COLO829 (cell line): ENCODE measurements at regions not wholly inside any gene's neighbourhood (a gene's known extent, or its start where the extent isn't known, plus 50 kb on each side); places are given as distances from the start of the nearest gene placed in this dataset.

Experiments
- DNase-seq: peaks from one replicate; pipeline ENCODE4 v3.0.0; 2012; ENCODE audit warnings: low spot score

DNA sequence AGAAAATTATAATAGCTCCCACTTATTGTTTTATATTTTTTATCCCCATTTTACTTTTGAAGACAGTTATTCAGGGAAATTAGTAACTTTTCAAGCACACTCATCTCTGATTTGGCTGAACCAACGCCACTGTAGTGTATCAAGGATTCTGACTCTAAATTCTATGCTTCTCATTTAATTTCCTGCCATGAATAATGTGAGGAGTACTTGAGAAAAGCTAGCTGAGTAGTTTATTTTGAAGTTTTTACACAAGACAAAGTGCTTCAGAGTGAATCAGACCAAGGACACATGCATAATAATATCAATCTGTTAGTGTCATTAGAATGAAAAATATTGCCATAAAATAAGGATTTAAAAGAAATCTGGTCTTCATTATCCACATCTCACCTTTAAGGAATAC lies 329.9 kb downstream of the SLITRK6 start:
- no peak for DNase-seq

DNA sequence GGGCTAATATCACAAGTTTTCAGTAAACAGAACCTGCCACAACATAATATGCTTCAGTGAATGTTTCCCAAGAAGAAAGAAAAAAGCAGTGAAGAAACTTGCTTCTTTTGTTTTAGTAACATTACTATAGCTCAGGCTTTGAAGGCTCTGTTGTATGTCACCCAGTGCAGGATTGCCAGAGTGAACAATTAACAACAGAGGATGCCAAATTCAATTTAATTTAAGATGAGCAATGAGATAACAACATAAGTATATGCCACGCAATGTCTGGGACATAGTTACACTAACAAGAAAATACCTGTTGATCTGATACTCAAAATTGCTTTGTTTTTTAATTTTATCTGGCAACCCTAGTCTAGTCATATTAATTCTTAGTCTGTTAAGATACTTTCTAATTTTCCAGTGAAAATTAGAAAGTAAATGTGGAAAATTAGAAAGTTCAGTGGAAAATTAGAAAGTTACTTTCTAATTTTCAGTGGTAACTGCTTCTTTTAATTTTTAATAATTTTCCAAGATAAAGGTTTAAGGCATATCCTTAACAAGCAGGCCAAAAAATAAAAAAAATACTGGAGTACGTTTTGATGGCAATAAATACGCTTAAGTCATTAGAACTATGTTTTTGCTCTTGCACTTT lies 336.3 kb downstream of the SLITRK6 start:
- no peak for DNase-seq

DNA sequence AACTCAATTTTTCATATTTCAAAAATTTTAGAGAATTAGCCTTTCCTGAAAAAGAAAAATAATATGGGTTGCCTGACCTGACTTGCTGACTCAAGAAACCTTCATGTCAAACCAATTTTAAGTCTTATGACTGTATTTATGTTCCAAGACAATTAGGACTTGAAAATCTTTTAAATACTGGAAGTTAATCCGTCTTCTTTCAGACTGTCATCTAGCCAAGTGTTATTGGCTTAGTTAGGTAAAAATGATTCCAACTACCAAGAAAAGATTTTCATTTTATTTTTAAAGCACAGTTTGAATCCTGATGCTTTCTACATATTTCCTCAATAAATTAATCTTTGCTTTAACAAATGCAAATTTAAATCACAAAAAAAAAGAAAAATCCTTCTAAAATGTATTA lies 337.6 kb downstream of the SLITRK6 start:
- DNase-seq, result no peak

DNA sequence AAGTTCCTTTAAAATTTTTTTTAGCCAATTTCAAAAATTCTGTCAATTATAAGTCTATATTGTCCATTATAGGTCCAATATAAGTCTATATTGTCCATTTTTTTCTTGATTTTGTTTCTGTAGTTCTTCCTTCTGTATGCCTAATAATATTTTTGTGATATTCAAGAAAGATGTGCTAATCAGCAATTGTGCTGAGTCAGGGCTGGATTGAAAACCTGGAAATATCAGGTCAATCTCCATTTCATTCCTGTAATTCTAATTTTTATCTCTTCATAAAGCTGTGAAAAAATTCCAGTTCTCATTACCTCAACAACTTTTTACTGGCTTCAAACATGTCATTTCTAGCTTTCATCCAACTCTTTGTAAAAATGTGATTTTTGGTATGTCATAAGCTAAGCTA lies 353.7 kb downstream of the SLITRK6 start:
- no peak for DNase-seq

DNA sequence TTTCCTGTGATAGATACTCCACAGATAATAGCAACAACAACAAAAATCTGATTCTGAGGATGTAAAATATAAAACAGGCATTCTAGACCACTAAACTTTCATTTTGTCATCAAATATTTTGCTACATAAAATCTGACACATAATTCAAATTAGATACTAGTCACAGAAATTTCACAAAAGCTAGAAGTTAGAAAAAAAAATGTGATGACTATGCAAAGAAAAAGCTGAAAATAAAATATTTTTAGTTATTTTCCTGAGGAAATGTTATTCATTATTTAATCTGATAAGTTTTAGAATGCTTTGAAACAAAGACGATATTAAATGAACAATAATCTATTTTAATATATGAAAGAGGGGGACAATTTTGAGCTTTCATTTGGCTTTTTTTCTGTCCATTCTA lies 357.2 kb downstream of the SLITRK6 start:
- no peak for DNase-seq

DNA sequence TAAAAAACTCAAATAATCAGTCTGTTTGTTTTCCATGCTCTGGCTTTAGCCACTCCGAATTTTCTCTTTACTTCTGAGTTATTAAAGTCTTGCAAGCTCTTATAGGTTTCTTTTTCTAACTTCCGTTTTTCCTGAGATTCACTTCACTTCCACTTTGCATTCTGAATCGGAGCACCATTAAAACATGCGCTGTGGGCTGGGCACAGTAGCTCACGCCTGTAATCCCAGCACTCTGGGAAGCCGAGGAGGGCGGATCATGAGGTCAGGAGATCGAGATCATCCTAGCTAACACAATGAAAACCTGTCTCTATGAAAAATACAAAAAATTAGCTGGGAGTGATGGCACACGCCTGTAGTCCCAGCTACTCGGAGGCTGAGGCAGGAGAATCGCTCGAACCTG lies 357.9 kb downstream of the SLITRK6 start:
- no peak for DNase-seq

DNA sequence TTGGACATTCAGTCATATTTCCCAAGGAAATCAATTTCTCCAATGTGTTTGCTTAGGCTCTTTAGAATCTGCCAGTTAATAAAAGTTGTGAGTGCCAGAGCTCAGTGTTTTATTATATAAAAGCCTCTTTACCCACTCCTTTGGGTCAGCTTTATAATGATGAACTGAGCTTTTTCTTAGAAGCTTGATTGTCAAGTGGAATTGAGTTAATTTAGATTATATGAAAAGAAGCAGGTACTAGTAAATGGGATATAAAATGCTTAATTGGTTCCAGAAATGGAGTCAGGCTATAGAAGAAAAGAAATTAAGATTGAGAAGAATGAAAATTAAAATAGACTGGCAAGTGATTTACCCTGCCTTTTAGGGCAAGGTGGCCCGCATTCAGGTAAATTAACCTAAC lies 363.2 kb downstream of the SLITRK6 start:
- no peak for DNase-seq

DNA sequence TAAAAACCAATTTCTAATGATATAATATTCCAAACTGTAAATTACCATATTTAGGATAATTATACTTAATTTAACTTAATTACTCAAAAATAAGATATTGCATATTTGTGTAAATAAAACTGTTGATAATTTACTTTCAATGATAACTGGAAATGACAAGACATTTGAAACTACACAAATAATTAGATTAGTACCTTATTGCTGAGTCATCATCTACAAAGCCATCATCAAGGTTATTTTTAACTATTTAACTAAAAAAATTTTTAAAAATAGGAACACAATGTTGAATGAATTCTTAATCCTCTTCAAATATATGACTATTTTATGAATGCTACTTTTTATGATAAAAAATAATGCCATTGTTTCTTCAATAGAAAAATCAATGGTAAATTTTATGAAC lies 364.3 kb downstream of the SLITRK6 start:
- no peak for DNase-seq

DNA sequence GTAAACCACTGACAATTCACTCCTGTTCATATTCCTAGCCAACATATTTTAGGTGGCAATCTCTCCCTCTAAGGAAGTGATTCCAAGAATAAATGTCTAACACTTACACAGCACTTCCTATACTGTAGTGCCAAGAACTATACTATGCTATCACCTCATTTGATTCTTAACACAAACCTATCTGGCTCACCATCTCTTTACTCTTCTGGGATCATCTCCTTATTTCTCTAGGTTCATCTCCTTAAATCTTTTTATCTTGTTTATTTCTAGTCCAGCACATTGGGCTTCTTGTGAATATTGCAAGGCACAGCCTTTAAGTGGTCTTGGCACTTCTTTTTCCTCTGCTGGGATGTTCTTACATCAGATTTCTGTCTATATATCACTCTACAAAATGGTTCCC lies 366.3 kb downstream of the SLITRK6 start:
- no peak for DNase-seq

DNA sequence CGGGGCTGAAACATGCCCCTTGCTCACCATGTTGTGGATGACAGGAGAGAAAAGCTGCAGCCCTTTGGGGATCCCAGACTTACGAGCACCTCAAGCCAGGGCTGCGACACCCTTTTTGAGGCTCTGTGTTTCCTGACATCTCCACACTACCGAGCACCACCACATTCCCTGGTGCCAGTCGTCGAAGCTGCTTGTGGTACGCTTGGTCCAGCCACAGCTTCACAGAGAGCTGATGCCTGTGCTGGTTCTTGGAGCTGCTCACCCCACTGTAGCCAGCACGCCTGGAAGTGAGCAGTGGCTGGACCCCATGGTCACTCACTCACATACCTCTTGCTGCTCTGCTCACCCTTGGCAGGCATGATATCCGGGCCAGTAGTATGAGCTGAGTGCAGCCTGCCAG lies 367.5 kb downstream of the SLITRK6 start:
- DNase-seq, result no peak

DNA sequence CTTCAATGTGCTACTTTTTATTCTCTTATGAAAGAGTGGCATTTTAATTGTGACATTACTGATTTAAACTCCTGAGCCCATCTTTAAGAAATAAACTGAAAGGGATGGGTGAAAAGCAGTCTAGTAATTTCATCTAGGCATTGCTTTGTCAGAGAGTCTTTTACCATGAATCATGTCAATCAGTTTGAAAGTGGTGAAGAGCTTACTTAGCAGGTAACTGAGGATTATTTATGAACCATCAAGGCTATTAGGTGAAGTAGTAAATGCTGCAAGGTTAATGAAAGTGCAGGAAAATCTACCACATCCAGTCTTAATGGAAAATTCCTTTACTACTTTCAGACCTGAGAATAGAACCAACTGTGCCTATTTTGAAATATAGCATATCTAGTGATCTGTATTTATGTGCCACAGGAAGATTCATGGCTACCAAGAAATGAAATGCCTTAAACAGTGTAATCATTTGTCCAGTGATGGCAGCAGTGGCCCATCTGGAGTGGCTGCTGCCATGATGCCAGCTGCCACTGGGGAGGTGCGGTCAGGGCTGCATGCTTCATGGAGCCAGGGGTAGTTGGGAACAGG lies 368.9 kb downstream of the SLITRK6 start:
- no peak for DNase-seq

DNA sequence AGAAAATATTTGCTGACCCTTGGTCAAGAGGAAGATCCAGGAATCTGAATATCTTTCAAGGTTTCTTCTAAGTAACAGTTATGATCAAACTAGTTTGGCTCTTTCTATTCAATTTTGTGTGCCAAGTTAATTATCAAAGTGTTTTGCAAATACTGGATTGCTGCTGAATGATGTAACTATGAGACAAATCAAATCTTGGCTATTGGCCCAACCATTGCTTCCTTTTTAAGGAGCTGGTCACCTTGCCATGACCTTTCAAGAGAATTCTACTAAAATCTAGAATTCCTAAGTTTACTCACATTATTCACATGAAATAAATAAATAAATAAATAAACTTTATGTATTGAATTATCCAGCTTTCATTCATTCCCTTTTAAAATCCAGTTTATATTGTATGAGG lies 371.8 kb downstream of the SLITRK6 start:
- no peak for DNase-seq

DNA sequence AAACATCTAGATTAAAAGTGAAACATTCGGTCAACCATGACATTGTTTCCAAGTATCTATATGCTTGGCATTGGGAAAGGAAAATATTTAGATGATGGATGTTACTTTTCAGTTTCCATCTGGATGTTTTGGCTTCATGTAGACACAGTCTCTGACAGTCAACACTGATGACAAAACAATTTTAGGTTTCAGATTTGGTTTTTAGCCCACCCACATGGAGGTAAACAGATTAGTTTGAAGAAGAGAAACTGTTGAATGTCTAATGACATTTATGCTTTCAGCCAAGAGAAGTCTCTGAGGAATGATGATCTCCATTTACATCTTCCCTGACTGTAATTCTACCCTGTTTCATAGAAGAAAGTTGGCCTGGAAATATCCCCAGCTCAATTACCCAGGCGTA lies 379.1 kb downstream of the SLITRK6 start:
- DNase-seq, result no peak

DNA sequence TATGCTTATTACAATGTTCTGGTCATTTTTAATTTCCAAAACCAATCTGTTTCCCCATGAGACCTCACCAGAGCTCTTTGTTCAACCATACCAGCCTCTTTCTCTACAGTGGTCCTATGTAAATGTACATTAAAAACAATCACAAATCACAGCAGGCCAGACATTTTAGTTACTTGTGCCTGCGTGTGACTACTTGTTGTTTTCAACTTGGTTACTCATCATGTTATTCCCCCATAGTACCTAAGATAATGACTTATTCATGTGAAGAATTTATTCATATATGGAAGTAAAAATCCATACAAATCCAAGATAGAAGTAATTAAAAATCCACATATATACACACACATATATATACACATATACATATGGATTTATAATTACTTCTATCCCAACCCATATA lies 379.6 kb downstream of the SLITRK6 start:
- DNase-seq, result no peak

DNA sequence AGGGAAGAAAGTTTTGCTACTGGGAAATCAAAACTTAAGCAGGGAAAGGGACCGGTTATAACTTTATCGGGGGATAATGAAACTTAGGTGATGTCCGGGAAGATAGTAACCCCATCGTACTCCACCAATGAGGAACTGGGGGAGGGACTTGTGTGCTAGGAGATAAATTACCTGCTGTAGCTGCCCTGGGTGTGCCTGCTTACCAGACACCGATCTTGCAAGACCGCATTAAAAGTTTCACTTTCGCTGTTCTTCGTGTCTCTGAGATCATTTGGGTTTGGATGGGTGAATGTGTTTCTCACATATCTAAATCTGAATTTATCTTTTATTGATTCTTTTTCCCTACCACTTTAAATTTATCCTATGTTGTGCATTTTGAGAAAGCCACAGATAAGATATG lies 381.4 kb downstream of the SLITRK6 start:
- DNase-seq, result no peak

DNA sequence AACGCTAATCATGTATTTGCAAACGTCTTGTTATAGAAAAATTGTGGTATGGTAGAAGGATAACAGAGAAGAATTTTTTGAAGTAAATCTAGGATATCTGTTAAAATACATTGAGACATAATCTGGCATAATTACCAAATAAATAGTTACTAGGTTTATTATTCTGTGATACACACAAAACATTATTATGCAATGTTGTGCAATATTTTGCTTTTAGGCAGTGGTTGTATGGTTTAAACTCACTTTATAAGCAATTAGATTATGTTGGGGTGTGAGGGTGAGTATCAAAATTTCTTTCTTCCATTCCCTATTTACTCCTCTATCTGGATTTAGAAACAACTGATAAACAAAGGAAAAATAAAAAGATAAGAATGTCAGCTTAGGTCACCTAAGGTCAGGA lies 385.6 kb downstream of the SLITRK6 start:
- no peak for DNase-seq

DNA sequence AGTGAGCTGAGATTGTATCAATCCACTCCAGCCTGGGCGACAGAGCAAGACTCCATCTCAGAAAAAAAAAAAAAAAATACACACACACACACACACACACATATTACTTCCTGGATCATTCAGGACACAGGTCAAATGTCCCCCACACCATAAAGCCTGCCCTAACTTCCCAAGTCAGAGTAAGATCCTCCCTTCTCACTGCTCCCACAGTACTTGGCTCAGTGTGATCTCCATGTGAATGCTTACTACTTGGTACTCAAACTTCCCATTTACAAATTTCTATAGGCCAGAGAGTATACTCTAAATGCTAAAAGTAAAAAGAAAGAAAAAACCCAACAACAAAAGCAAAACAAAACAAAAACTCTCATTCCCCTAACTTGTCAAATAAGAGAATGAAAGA lies 386.8 kb downstream of the SLITRK6 start:
- no peak for DNase-seq

DNA sequence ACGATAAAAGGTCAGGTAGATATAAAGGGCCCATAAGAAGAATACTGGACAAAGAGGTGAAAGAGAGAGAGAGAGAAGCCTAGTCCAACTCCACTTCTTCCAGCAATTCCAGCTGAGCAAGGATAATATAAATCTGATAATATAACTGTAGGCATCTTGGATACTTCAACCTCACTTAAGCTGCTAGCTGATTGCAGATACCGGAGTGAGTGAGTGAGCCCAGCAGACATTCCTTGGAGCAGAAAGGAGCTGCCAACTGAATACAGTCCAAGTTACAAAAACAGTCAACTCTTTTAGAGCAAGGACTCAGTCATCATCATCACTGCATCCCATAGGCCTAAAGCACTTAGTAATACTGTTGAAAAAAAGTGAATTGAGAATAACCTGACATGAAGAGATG lies 387.6 kb downstream of the SLITRK6 start:
- no peak for DNase-seq

DNA sequence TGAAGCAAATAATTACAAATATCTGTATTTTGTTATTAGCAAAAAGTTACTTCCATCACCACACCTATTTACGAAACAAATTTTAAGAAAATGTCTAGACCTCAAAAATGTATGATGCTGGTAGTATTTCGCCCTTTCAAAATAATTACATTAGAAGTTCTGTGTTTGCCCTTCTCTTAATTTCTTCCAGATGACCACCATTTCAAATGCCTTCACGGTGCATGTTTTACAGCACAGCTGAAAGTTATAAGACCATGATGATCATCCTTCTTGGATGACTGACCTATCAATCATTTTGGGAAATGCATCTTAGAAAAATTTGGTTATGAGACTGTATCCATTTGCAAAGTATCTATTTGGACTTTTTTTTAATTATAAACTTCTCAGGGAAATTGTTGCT lies 390.8 kb downstream of the SLITRK6 start:
- no peak for DNase-seq

DNA sequence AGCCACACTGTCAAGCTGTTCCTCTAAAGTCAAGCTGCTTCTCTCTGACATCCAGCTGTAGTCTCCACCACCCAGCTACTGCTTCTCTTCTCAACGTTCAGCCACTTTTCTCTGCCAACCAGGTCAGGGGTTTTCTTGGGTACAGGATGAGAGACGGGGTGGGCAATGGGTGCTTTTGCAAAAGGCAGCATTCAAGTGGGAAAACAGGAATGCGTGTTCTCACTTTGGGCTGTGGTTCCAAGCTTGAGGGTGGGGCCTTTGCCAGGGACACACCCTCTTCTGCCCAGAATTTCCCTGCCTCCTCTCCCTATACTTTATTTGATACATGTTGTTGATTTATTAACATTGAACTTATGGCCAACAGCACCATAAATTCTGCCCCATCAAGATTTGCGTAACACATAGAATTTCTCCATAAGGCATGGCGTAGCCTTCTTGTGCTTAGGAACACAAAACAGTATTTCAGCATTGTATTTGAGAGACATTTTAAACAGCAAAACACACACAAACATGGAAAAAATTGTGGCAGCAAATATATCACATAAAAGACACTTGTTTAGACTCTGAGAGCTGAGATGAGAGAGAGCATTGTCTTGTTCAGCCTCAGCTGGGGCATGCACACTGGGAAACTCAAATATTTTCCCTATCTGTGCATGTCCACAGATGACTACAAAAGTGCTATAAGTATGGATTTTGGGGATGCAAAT lies 392.8 kb downstream of the SLITRK6 start:
- DNase-seq, result peak; percentile 28

DNA sequence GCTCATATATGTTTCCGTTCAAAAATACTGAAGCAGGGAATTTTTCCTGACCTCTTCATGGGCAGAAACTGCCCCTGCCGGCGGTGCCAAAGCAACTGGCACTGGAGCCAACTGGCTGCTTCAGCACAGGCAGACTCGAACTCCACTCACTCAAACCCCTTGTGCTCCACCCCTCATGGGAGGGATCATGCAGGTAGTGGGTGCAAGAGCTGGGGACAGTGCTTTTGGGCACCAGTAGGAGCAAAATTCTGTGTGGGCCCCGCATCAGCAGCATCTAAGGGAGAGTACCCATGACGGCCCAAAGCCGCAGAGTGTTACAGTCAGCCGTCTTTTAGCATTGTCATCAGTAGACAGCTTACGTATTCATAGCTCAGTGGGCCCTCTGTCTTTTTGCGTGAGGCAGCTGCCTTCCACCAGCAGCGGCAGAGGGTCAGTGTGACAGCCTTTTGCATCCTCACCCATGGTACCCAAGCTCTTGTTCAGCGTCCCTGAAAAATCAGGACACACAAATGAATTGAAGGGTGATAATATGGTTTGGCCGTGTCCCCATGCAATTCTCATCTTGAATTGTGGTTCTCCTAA lies 393.8 kb downstream of the SLITRK6 start:
- no peak for DNase-seq

DNA sequence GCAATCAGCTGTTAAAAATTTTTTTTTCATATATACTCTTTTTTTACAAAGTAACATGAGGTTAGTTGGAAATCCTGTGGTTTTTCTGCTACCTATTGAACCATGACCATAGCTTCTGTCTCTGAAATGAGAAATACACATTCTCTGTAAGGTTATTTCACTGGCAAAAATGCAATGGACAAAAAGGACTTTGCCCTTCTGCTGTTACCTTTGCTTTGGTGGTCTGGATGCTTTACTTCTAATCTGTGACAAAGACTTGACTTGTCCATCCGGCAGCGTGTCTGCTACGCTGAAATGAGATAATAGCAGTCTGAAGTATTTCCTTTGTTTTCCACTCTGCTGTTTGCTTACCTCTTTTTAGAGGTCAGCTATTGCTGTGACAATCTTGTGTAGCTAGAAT lies 412.8 kb downstream of the SLITRK6 start:
- no peak for DNase-seq

DNA sequence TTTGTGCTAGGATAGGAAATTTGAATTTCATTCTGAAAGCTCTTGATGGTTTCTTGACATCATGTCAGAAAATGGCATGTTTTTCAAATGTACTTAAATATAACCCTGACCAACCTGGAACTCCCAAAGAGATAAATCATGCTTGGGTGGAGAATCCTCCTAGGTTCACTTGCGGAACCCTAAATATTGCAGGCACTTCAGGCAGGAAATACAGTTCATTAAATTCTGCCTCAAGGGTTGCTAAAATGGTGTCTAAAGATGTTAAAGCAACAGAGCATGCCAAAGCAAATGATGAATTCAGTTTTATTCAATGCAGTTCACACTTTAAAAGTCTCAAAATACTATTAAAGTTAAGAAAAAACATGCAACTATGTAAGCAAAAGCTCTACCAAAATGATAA lies 415.9 kb downstream of the SLITRK6 start:
- no peak for DNase-seq

DNA sequence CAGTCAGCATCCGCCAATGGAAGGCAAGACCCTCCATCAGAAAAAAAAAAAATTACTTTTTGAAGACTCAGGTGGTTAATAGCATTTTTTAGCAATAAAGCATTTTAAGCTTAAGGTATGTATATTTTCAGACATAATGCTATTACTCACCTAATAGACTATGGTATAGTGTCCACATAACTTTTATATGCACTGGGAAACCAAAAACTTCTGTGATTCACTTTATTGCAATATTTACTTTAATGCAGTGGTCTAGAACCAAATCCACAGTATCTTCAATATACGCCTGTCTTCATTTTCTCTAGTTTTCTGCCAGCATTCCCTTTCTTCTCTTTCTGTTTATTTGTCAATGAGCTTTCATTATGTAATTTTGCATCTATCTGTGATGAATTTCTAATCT lies 418.1 kb downstream of the SLITRK6 start:
- no peak for DNase-seq
